ENCODE measurements at regions not wholly inside any gene's neighbourhood (a gene's known extent, or its start where the extent isn't known, plus 50 kb on each side); places are given as distances from the start of the nearest gene placed in this dataset.
"Not testable (repeated sequence)": the region's sequence is repeated elsewhere in the genome, so short reads cannot be mapped to it uniquely, and the experiment has no call there.

DNA sequence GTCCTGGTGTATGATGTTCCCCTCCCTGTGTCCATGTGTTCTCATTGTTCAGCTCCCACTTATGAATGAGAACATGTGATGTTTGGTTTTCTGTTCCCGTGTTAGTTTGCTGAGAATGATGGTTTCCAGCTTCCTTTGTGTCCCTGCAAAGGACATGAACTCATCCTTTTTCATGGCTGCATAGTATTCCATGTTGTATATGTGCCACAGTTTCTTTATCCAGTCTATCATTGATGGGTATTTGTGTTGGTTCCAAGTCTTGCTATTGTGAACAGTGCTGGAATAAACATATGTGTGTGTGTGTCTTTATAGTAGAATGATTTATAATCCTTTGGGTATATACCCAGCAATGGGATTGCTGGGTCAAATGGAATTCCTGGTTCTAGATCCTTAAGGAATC is 1427.3 kb upstream of the SLC10A2 start:
- not testable (repeated sequence) for H3K36me3 ChIP-seq (ENCODE audit: control insufficient read depth, insufficient read depth, low read length); DNase-seq; H3K27me3 ChIP-seq (replicated peaks; ENCODE audit: control insufficient read depth, insufficient read depth, low read length, poor library complexity, severe bottlenecking); H3K4me1 ChIP-seq (ENCODE audit: control insufficient read depth, insufficient read depth, low read length, poor library complexity, severe bottlenecking); H3K9me3 ChIP-seq (ENCODE audit: control insufficient read depth, low read length); H3K27ac ChIP-seq (ENCODE audit: insufficient read depth, low read length, poor library complexity, severe bottlenecking); H3K4me3 ChIP-seq (ENCODE audit: insufficient read depth, low read depth, low read length, poor library complexity, severe bottlenecking)

DNA sequence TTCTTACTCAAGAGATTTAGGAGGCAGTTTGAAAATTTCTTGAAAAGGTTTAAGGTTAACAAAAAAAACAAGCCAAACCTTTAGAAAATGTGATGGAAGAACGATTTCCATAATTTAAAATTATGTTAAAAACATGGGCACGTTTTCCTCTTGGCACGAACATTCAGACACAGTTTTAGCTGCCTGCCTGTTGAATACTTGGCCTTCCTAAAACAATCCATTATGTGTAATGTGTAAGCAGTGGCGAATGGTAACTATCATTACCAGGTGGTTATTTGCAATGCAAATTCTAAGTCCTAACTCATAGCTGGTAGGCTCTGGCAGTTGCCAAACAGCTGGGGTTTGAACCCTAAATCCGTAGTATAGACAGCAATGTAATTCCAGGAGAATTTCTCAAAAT is 1425.7 kb upstream of the SLC10A2 start:
- no peak for DNase-seq
- no peak overlapping the region for H3K4me3 ChIP-seq (ENCODE audit: insufficient read depth, low read depth, low read length, poor library complexity, severe bottlenecking)
- H3K36me3 ChIP-seq (ENCODE audit: control insufficient read depth, insufficient read depth, low read length) = no peaks in the 10 kb centered on the region
- no peaks in the 10 kb centered on the region for H3K9me3 ChIP-seq (ENCODE audit: control insufficient read depth, low read length)
- no peaks in the 10 kb centered on the region for H3K27me3 ChIP-seq (replicated peaks; ENCODE audit: control insufficient read depth, insufficient read depth, low read length, poor library complexity, severe bottlenecking)
- H3K4me1 ChIP-seq (ENCODE audit: control insufficient read depth, insufficient read depth, low read length, poor library complexity, severe bottlenecking) = no peaks in the 10 kb centered on the region
- H3K27ac ChIP-seq (ENCODE audit: insufficient read depth, low read length, poor library complexity, severe bottlenecking) = no peak overlapping the region

DNA sequence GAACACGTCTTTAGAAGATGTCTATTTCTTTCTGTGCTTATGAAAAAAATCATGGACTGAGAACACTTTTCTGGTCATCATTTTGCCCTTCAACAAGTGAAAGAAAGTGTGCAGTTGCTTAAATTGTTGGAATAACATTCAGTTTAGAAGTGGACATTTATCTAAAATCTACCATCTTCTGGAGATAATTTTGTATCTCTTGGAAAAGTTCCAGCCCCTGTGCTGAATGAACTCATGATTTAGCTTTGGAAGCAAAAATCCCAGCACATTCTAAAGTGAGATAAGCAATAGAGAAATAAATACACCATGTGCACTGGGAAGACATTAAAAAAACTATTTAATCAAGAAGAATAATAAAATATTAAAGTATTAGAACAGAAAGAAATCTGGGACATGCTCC is 1420.8 kb upstream of the SLC10A2 start:
- no peak overlapping the region for H3K4me3 ChIP-seq (ENCODE audit: insufficient read depth, low read depth, low read length, poor library complexity, severe bottlenecking)
- no peaks in the 10 kb centered on the region for H3K4me1 ChIP-seq (ENCODE audit: control insufficient read depth, insufficient read depth, low read length, poor library complexity, severe bottlenecking)
- no peaks in the 10 kb centered on the region for H3K9me3 ChIP-seq (ENCODE audit: control insufficient read depth, low read length)
- H3K27ac ChIP-seq (ENCODE audit: insufficient read depth, low read length, poor library complexity, severe bottlenecking) = no peak overlapping the region
- no peaks in the 10 kb centered on the region for H3K27me3 ChIP-seq (replicated peaks; ENCODE audit: control insufficient read depth, insufficient read depth, low read length, poor library complexity, severe bottlenecking)
- no peaks in the 10 kb centered on the region for H3K36me3 ChIP-seq (ENCODE audit: control insufficient read depth, insufficient read depth, low read length)
- no peak for DNase-seq

DNA sequence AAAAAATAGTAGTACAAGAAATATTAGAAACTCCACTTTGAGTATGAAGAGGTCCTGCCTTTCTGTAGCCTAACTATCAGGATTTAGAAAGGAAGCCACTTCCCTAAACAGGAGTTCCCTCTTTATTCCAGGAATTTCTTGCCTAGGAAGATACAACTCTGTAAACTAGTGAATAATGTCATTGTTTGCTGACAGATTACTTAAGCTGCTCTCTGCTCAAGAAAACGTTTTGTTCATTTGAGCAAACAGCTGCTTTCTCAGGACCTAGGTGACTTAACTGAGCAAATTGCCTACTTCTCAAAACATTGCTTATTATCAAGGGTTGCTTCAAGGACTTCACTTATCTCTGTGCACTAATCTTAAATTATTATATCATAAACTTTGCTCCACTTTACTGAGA is 1419.4 kb upstream of the SLC10A2 start:
- Histone ChIP-seq H3K36me3 (ENCODE audit: control insufficient read depth, insufficient read depth, low read length) (no peaks in the 10 kb centered on the region), H3K4me1 (ENCODE audit: control insufficient read depth, insufficient read depth, low read length, poor library complexity, severe bottlenecking) (no peaks in the 10 kb centered on the region), H3K4me3 (ENCODE audit: insufficient read depth, low read depth, low read length, poor library complexity, severe bottlenecking) (no peak overlapping the region), H3K27me3 (replicated peaks; ENCODE audit: control insufficient read depth, insufficient read depth, low read length, poor library complexity, severe bottlenecking) (no peaks in the 10 kb centered on the region), H3K9me3 (ENCODE audit: control insufficient read depth, low read length) (no peaks in the 10 kb centered on the region), H3K27ac (ENCODE audit: insufficient read depth, low read length, poor library complexity, severe bottlenecking) (no peak overlapping the region)
- no peak for DNase-seq

DNA sequence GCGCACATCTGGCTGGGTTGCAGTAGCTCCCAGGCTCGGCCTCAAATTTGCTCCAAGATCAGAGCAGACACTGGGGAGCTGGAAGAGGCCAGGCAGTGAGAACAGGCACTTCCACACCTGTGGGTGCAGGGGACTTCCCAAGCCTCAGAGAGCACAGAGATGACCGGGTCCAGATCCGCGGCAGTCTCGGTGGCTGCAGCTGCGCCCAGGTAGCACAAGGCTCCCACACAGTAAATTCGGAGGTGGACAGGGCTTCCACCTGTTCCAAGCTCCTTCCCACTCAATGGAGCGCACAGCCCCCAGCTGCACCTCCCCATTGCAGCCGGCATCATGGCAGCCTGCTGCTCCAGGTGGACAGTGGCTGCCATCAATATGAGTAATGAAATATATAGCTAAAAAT is 1417.4 kb upstream of the SLC10A2 start:
- no peak overlapping the region for H3K27ac ChIP-seq (ENCODE audit: insufficient read depth, low read length, poor library complexity, severe bottlenecking)

DNA sequence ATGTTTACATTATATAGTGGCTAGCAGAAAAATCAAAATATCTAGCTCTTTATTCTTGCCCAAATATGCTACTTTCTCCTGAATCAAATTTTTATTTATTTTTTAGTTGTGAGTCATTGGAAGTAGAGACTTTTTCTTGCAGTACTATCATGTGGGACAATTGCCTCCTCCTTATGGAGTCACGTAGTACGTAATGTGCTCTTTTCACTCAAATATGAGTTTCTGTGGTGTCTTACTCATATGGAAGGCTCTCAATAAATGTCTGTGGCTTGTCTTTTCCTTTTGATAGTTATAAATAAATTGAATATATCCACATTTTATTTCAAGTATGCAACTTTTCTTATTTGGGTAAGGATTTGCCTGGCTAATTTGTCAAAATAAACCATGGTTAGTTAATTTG is 1411.0 kb upstream of the SLC10A2 start:
- no peaks in the 10 kb centered on the region for H3K9me3 ChIP-seq (ENCODE audit: control insufficient read depth, low read length)
- H3K4me1 ChIP-seq (ENCODE audit: control insufficient read depth, insufficient read depth, low read length, poor library complexity, severe bottlenecking) = no peaks in the 10 kb centered on the region
- H3K27me3 ChIP-seq (replicated peaks; ENCODE audit: control insufficient read depth, insufficient read depth, low read length, poor library complexity, severe bottlenecking) = no peaks in the 10 kb centered on the region
- no peaks in the 10 kb centered on the region for H3K36me3 ChIP-seq (ENCODE audit: control insufficient read depth, insufficient read depth, low read length)
- H3K4me3 ChIP-seq (ENCODE audit: insufficient read depth, low read depth, low read length, poor library complexity, severe bottlenecking) = no peak overlapping the region
- H3K27ac ChIP-seq (ENCODE audit: insufficient read depth, low read length, poor library complexity, severe bottlenecking) = no peak overlapping the region
- DNase-seq = no peak

More for the DNA sequence above, 1417.4 kb upstream of the SLC10A2 start:
- H3K36me3 ChIP-seq (ENCODE audit: control insufficient read depth, insufficient read depth, low read length) = no peaks in the 10 kb centered on the region
- DNase-seq = no peak
- H3K4me1 ChIP-seq (ENCODE audit: control insufficient read depth, insufficient read depth, low read length, poor library complexity, severe bottlenecking) = no peaks in the 10 kb centered on the region
- H3K9me3 ChIP-seq (ENCODE audit: control insufficient read depth, low read length) = no peaks in the 10 kb centered on the region
- H3K27me3 ChIP-seq (replicated peaks; ENCODE audit: control insufficient read depth, insufficient read depth, low read length, poor library complexity, severe bottlenecking) = no peaks in the 10 kb centered on the region
- H3K4me3 ChIP-seq (ENCODE audit: insufficient read depth, low read depth, low read length, poor library complexity, severe bottlenecking) = no peak overlapping the region

DNA sequence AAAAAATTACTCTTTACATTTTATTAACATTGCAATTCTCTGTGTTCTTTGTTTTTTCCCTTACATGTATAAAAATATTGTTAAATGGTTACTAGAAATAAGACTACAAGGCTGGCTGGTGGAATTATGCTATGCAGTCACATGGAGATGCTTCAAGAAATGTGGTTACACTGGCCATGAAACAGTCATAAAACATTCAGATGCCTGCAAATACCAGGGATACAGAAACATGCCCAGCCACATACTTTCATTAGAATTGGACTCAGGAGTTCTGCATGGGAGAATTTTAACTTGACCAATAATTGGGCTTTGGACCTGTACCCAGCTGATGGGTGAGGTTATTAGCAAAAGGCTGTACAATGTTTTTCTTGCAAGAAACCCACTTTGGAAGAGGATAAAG is 1407.7 kb upstream of the SLC10A2 start:
- H3K4me3 ChIP-seq (ENCODE audit: insufficient read depth, low read depth, low read length, poor library complexity, severe bottlenecking) = no peak overlapping the region
- H3K27ac ChIP-seq (ENCODE audit: insufficient read depth, low read length, poor library complexity, severe bottlenecking) = no peak overlapping the region

DNA sequence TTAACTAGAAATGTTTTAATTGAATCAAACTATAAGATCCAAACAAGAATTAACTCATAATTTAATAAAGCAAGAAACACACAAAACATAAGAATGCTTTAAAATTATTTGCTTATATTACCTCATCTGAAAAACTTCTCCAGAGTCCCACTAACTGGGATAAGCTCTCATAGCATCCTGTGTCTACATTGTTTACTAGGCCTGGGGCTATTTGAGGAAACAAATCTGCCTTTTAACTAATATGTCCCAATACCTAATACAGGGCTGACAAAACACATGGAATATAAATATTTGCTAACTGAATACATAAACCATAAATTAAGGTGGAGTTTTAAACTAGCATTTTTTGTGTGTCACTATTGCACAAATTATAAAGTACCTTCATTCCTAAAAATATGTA is 1399.8 kb upstream of the SLC10A2 start:
- Histone ChIP-seq H3K36me3 (ENCODE audit: control insufficient read depth, insufficient read depth, low read length) (no peaks in the 10 kb centered on the region), H3K4me1 (ENCODE audit: control insufficient read depth, insufficient read depth, low read length, poor library complexity, severe bottlenecking) (no peaks in the 10 kb centered on the region), H3K27me3 (replicated peaks; ENCODE audit: control insufficient read depth, insufficient read depth, low read length, poor library complexity, severe bottlenecking) (no peaks in the 10 kb centered on the region), H3K4me3 (ENCODE audit: insufficient read depth, low read depth, low read length, poor library complexity, severe bottlenecking) (no peak overlapping the region), H3K9me3 (ENCODE audit: control insufficient read depth, low read length) (no peaks in the 10 kb centered on the region), H3K27ac (ENCODE audit: insufficient read depth, low read length, poor library complexity, severe bottlenecking) (no peak overlapping the region)
- DNase-seq = no peak

More for the DNA sequence above, 1407.7 kb upstream of the SLC10A2 start:
- no peaks in the 10 kb centered on the region for H3K36me3 ChIP-seq (ENCODE audit: control insufficient read depth, insufficient read depth, low read length)
- no peak for DNase-seq
- no peaks in the 10 kb centered on the region for H3K27me3 ChIP-seq (replicated peaks; ENCODE audit: control insufficient read depth, insufficient read depth, low read length, poor library complexity, severe bottlenecking)
- H3K9me3 ChIP-seq (ENCODE audit: control insufficient read depth, low read length) = no peaks in the 10 kb centered on the region
- no peaks in the 10 kb centered on the region for H3K4me1 ChIP-seq (ENCODE audit: control insufficient read depth, insufficient read depth, low read length, poor library complexity, severe bottlenecking)

DNA sequence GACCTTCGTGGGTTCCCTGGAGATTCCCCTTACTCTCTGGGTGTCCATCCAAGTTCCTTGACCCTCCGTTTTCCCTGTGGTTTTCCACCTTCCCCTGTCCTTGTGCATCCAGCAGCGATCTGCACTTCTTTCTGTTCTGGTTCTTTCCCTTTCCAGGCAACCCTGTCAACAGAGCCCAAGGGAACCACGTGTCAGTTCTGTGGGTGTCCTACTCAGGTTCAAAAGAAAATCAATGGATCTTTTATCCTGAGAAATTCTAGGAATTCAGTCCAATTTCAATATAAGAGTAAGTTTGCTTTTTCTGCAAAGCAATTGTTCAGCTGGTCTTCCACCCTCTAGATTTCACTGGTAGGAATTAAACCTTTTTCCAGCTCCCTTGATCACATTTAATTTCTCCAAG is 1394.8 kb upstream of the SLC10A2 start:
- H3K9me3 ChIP-seq (ENCODE audit: control insufficient read depth, low read length) = no peaks in the 10 kb centered on the region
- no peak overlapping the region for H3K27ac ChIP-seq (ENCODE audit: insufficient read depth, low read length, poor library complexity, severe bottlenecking)
- H3K4me3 ChIP-seq (ENCODE audit: insufficient read depth, low read depth, low read length, poor library complexity, severe bottlenecking) = no peak overlapping the region
- no peaks in the 10 kb centered on the region for H3K27me3 ChIP-seq (replicated peaks; ENCODE audit: control insufficient read depth, insufficient read depth, low read length, poor library complexity, severe bottlenecking)
- no peaks in the 10 kb centered on the region for H3K4me1 ChIP-seq (ENCODE audit: control insufficient read depth, insufficient read depth, low read length, poor library complexity, severe bottlenecking)
- DNase-seq = no peak
- no peaks in the 10 kb centered on the region for H3K36me3 ChIP-seq (ENCODE audit: control insufficient read depth, insufficient read depth, low read length)

DNA sequence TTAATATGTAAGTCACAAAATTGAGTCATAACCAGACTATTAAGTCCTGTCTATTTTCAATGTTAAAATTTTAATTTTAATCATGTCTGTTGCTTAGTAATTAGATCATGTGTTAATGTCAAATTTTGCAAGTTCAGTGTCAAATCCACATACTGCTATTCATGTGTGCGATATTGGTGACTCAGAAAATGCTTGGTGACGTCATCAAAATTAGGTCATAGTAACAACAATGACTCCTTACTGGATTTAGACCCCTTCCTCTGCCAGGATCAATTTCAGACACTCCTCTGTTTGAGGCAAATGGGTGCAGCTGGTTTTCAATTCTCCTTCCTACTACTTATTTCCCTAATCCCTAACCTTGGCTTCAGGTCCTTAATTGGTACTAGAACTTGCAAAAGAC is 1394.3 kb upstream of the SLC10A2 start:
- Histone ChIP-seq H3K4me1 (ENCODE audit: control insufficient read depth, insufficient read depth, low read length, poor library complexity, severe bottlenecking) (no peaks in the 10 kb centered on the region), H3K4me3 (ENCODE audit: insufficient read depth, low read depth, low read length, poor library complexity, severe bottlenecking) (no peak overlapping the region), H3K9me3 (ENCODE audit: control insufficient read depth, low read length) (no peaks in the 10 kb centered on the region), H3K36me3 (ENCODE audit: control insufficient read depth, insufficient read depth, low read length) (no peaks in the 10 kb centered on the region), H3K27ac (ENCODE audit: insufficient read depth, low read length, poor library complexity, severe bottlenecking) (no peak overlapping the region), H3K27me3 (replicated peaks; ENCODE audit: control insufficient read depth, insufficient read depth, low read length, poor library complexity, severe bottlenecking) (no peaks in the 10 kb centered on the region)
- DNase-seq = no peak

DNA sequence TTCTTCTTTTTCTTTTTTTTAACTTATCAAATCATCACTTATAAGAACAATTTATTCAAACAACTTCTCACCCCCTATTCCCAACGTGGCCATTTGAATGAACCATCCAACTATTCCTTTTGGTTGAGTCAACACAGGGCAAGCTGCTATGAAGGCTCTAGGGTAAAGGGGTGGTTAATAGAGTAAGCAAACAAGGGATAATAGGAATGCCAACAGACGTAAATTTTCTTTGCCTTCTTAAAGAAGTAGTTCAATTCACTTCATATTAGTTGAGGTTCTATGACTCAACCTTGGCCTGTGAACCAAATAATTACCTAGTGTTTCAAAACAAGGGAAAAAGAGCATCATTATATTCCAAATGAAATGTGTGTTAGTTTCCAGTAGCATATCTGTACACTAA is 1383.8 kb upstream of the SLC10A2 start:
- Histone ChIP-seq H3K27ac (ENCODE audit: insufficient read depth, low read length, poor library complexity, severe bottlenecking) (no peak overlapping the region), H3K36me3 (ENCODE audit: control insufficient read depth, insufficient read depth, low read length) (no peaks in the 10 kb centered on the region), H3K4me3 (ENCODE audit: insufficient read depth, low read depth, low read length, poor library complexity, severe bottlenecking) (no peak overlapping the region), H3K9me3 (ENCODE audit: control insufficient read depth, low read length) (no peaks in the 10 kb centered on the region), H3K4me1 (ENCODE audit: control insufficient read depth, insufficient read depth, low read length, poor library complexity, severe bottlenecking) (no peaks in the 10 kb centered on the region), H3K27me3 (replicated peaks; ENCODE audit: control insufficient read depth, insufficient read depth, low read length, poor library complexity, severe bottlenecking) (no peaks in the 10 kb centered on the region)
- DNase-seq = no peak
